Body of pancreas (tissue), 4 donors: ENCODE measurements at regions not wholly inside any gene's neighbourhood (a gene's known extent, or its start where the extent isn't known, plus 50 kb on each side); places are given as distances from the start of the nearest gene placed in this dataset.

Source experiments
- ATAC-seq: fragments of 150-250 bp; one replicate; pipeline ENCODE4 v1.9.1; 2016
- DNase-seq, 4 donors: peaks; one replicate each; pipeline ENCODE4 v3.0.0-alpha.2; 2019
- H3K27ac ChIP-seq, 4 donors: fragments of 200-600 bp; sonication (generic); 1 replicate in 3 of 4; 2 replicates in 1 of 4; pipeline versions ENCODE4 v1.5.1 to v1.6.1; 2016 to 2019; ENCODE audit warnings: mild to moderate bottlenecking in 1 of 4, mixed read lengths in 1 of 4, moderate library complexity in 1 of 4
- H3K27me3 ChIP-seq, 2 donors: fragments of 200-600 bp; sonication (generic); one replicate each; pipeline ENCODE4 v1.6.0; 2016; ENCODE audit warnings: mild to moderate bottlenecking in 1 of 2
- H3K36me3 ChIP-seq, 2 donors: fragments of 200-600 bp; sonication (generic); replicated peaks in 1 of 2; 2 replicates each; pipeline ENCODE4 v1.5.1; 2016; ENCODE audit warnings: low read depth in 2 of 2; ENCODE audit not compliant: insufficient read depth in 1 of 2
- H3K4me1 ChIP-seq: fragments of 200-600 bp; sonication (generic); one replicate; pipeline ENCODE4 v1.6.0; 2016
- H3K4me3 ChIP-seq, 2 donors: fragments of 200-600 bp; sonication (generic); 1 replicate in 1 of 2; 2 replicates in 1 of 2; pipeline ENCODE4 v1.5.1; 2016 to 2019
- H3K9me3 ChIP-seq, 3 donors: fragments of 200-600 bp; sonication (generic); 1 replicate in 2 of 3; 2 replicates in 1 of 3; pipeline ENCODE4 v1.5.1; 2016
- POLR2A ChIP-seq, 3 donors: fragments of 450-650 bp; IDR thresholded peaks; one replicate each; pipeline ENCODE4 v1.6.1; 2016; ENCODE audit warnings: antibody characterized with exemption in 3 of 3, mild to moderate bottlenecking in 2 of 3
- WGBS, 2 donors: methylation state at CpG; one replicate each; pipeline ENCODE4 v1.1.5; 2017; 5-methylcytosine and 5-hydroxymethylcytosine counted together
- intact Hi-C: fragments of 100-400 bp; cut with DNase I; formaldehyde crosslinking; loops from one replicate; pipeline ENCODE4 v1.15.1; 2023
- TF ChIP-seq, protein P1 (sequence below), 7 experiments: fragments of 450-650 bp in 4 of 7; fragments of 200-600 bp in 3 of 7; sonication (generic) in 3 of 7; IDR thresholded peaks; one replicate each; pipeline ENCODE4 v1.5.1; 2016 to 2019; ENCODE audit warnings: antibody characterized with exemption in 7 of 7

DNA sequence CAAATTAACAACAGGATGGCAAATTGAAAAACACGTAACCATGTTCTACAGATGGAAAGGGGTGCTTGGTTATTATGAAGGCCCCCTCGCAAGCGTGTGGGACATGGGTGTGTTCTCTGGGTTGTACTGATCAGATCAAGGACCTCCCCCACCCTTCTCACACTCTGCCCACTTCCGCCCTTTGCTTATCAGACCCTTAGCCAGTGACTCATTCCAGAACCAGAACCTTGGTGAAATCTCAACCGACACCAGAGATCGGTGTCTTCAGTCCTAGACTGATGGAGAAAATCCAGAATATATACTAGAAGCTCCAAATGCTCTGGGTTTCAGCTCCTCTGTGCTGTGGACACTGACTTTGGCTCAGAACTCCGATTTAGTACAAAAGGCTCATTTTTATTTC is 64.9 kb downstream of the PTTG1 start:
- ATAC-seq (no peak), DNase-seq (no peak)
- TF ChIP-seq, protein P1, sequence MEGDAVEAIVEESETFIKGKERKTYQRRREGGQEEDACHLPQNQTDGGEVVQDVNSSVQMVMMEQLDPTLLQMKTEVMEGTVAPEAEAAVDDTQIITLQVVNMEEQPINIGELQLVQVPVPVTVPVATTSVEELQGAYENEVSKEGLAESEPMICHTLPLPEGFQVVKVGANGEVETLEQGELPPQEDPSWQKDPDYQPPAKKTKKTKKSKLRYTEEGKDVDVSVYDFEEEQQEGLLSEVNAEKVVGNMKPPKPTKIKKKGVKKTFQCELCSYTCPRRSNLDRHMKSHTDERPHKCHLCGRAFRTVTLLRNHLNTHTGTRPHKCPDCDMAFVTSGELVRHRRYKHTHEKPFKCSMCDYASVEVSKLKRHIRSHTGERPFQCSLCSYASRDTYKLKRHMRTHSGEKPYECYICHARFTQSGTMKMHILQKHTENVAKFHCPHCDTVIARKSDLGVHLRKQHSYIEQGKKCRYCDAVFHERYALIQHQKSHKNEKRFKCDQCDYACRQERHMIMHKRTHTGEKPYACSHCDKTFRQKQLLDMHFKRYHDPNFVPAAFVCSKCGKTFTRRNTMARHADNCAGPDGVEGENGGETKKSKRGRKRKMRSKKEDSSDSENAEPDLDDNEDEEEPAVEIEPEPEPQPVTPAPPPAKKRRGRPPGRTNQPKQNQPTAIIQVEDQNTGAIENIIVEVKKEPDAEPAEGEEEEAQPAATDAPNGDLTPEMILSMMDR (IDR thresholded peaks at IDR 0.05), result no peak
- no peak for TF ChIP-seq POLR2A (IDR thresholded peaks at IDR 0.05)
- Histone ChIP-seq H3K9me3 (no peaks in the 10 kb centered on the region), H3K27me3 (no peaks in the 10 kb centered on the region), H3K36me3 (no peaks in the 10 kb centered on the region), H3K27ac (no peak overlapping the region), H3K4me1 (no peaks in the 10 kb centered on the region), H3K4me3 (no peak overlapping the region)
- WGBS, 2 donors, result 85 to 94% methylated on average over 7 of the region's 7 CpGs
- intact Hi-C loops, result no loop called here

- no peak overlapping the region for H3K4me3 ChIP-seq
- no peak for TF ChIP-seq POLR2A (IDR thresholded peaks at IDR 0.05)
- TF ChIP-seq, protein P1 (IDR thresholded peaks at IDR 0.05), result no peak
- intact Hi-C loops, result no loop called here
- no peak for ATAC-seq
- H3K36me3 ChIP-seq, result no peaks in the 10 kb centered on the region
- no peaks in the 10 kb centered on the region for H3K4me1 ChIP-seq
- H3K27me3 ChIP-seq, result no peaks in the 10 kb centered on the region
- WGBS, 2 donors, result 71 to 75% methylated on average over 6 of the region's 6 CpGs
- H3K27ac ChIP-seq, result no peak overlapping the region
- no peaks in the 10 kb centered on the region for H3K9me3 ChIP-seq
- no peak for DNase-seq
These were observed 67.0 kb downstream of the PTTG1 start for GRCh38 chr5:160488394-160489325.

DNA sequence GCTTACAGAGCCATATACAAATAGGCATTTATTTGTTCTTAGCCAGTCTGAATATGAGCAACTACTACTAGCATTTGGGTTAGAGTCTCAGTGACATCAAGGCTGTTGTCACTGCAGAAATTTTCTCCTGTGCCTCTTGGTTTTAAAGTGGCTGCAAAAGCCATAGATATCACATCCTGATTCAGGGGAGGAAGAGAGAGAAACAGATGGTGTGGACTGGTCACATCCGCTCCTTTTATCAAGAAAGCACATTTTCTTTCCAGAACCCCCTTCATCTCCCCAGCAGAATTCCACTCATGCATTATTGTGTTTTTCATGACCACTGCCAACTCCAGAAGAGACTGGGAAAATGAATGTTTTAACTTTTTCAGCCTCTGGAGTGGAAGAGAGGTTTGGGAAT is 69.8 kb downstream of the PTTG1 start:
- intact Hi-C loops, result no loop called here
- Histone ChIP-seq H3K4me3 (no peak overlapping the region), H3K27me3 (no peaks in the 10 kb centered on the region), H3K36me3 (no peaks in the 10 kb centered on the region), H3K9me3 (no peaks in the 10 kb centered on the region), H3K27ac (no peak overlapping the region), H3K4me1 (no peaks in the 10 kb centered on the region)
- TF ChIP-seq POLR2A (IDR thresholded peaks at IDR 0.05), result no peak
- TF ChIP-seq, protein P1 (IDR thresholded peaks at IDR 0.05), result no peak
- ATAC-seq, result no peak
- no peak for DNase-seq
- 76 to 90% methylated on average over 1 of the region's 1 CpG for WGBS, 2 donors

- Histone ChIP-seq H3K27ac (no peak overlapping the region), H3K4me3 (no peak overlapping the region), H3K36me3 (no peaks in the 10 kb centered on the region), H3K4me1 (no peaks in the 10 kb centered on the region), H3K27me3 (no peaks in the 10 kb centered on the region), H3K9me3 (no peaks in the 10 kb centered on the region)
- no peak for ATAC-seq
- no peak for DNase-seq
- intact Hi-C loops, result no loop called here
- 34 to 58% methylated on average over 1 of the region's 1 CpG for WGBS, 2 donors
- TF ChIP-seq POLR2A (IDR thresholded peaks at IDR 0.05), result no peak
- TF ChIP-seq, protein P1 (IDR thresholded peaks at IDR 0.05), result no peak
These were observed 70.9 kb downstream of the PTTG1 start for GRCh38 chr5:160492565-160492964.
